ENCODE measurements at regions not wholly inside any gene's neighbourhood (a gene's known extent, or its start where the extent isn't known, plus 50 kb on each side); places are given as distances from the start of the nearest gene placed in this dataset.

- POLR2A ChIA-PET = interaction anchor here (0.7 kb wide), 1 partner anchor 476 kb away, joined by 4 read pairs; no protein-coding TSS in a partner anchor
These were observed 117.1 kb upstream of the TMEFF2 start for GRCh38 chr2:192311701-192312460.

GRCh38 chr2:192307530-192307929 is 112.8 kb upstream of the TMEFF2 start:
- Histone ChIP-seq H4K20me1 (replicated peaks; ENCODE audit: control insufficient read depth, extremely low read depth, insufficient read depth, low read length) (no peaks in the 10 kb centered on the region), H3K9me1 (replicated peaks; ENCODE audit: control insufficient read depth, extremely low read depth, insufficient read depth, low read length) (no peaks in the 10 kb centered on the region), H3K4me1 (ENCODE audit: control insufficient read depth, extremely low read depth, insufficient read depth, low read length) (no peaks in the 10 kb centered on the region), H3K36me3 (ENCODE audit: control insufficient read depth in 2 of 2, extremely low read depth in 1 of 2, insufficient read depth in 2 of 2, low read length in 2 of 2) (no peaks in the 10 kb centered on the region), H3K9ac (replicated peaks; ENCODE audit: extremely low read depth, insufficient read depth, low read length) (no peak overlapping the region), H3K9me3 (replicated peaks; ENCODE audit: control insufficient read depth, insufficient read depth, low read length) (no peaks in the 10 kb centered on the region), H3K27ac (ENCODE audit: insufficient read depth, low read depth, low read length) (no peak overlapping the region), H3K4me2 (ENCODE audit: insufficient read depth, low read length) (no peak overlapping the region), H2AFZ (ENCODE audit: low read depth, low read length) (no peak overlapping the region), H3K27me3 (ENCODE audit: control insufficient read depth in 2 of 2, insufficient read depth in 2 of 2, low read length in 2 of 2) (no peaks in the 10 kb centered on the region), H3K4me3 (replicated peaks in 1 of 3; ENCODE audit: insufficient read depth in 1 of 3, low read depth in 1 of 3, low read length in 3 of 3) (no peak overlapping the region), H3K79me2 (ENCODE audit: control insufficient read depth, insufficient read depth, low read length) (no peaks in the 10 kb centered on the region)
- BruUV-seq (replicated peaks) = no TSS peak
- no peak for TF ChIP-seq FOS (IDR thresholded peaks at IDR 0.05; ENCODE audit: borderline replicate concordance, insufficient read depth, low read length)
- TF ChIP-seq JUN (IDR thresholded peaks at IDR 0.05; ENCODE audit: borderline replicate concordance, insufficient read depth, insufficient read length, low read depth) = no peak
- TF ChIP-seq GATA2 (IDR thresholded peaks at IDR 0.05; ENCODE audit: insufficient read depth, insufficient read length, low read depth, low read length) = no peak
- no peak for TF ChIP-seq POLR2AphosphoS5 (IDR thresholded peaks at IDR 0.05; ENCODE audit: insufficient read depth, low read depth, low read length)
- no peak for TF ChIP-seq MAX (IDR thresholded peaks at IDR 0.05; ENCODE audit: insufficient read depth, insufficient read length)
- no peak for TF ChIP-seq CTCF (IDR thresholded peaks at IDR 0.05; ENCODE audit: extremely low read depth in 1 of 2, insufficient read depth in 1 of 2, low read depth in 1 of 2, low read length in 2 of 2)
- TF ChIP-seq POLR2A (IDR thresholded peaks at IDR 0.05; ENCODE audit: low read depth, low read length) = no peak
- no peak for TF ChIP-seq MYC (IDR thresholded peaks at IDR 0.05; ENCODE audit: low read depth, low read length)
- TF ChIP-seq EZH2 (IDR thresholded peaks at IDR 0.05; ENCODE audit: borderline replicate concordance, low read depth, low read length, severe bottlenecking) = no peak
- no peak for DNase-seq (ENCODE audit: low read depth, low spot score)
- POLR2A ChIA-PET = no interaction called here
- intact Hi-C loops (cut with micrococcal nuclease) = no loop called here
- FAIRE-seq = no peak
- CTCF ChIA-PET = interaction anchor here (0.8 kb wide), 1 partner anchor 19 kb away, joined by 3 read pairs; no protein-coding TSS in a partner anchor
- dilution Hi-C loops (cut with MboI; ENCODE audit: extremely low pct_ligation_motif_present, low sequenced_read_pairs) = no loop called here

More at GRCh38 chr2:192311701-192312460, 117.1 kb upstream of the TMEFF2 start:
- Histone ChIP-seq H3K4me1 (ENCODE audit: control insufficient read depth, extremely low read depth, insufficient read depth, low read length) (no peaks in the 10 kb centered on the region), H3K9me1 (replicated peaks; ENCODE audit: control insufficient read depth, extremely low read depth, insufficient read depth, low read length) (no peaks in the 10 kb centered on the region), H3K9ac (replicated peaks; ENCODE audit: extremely low read depth, insufficient read depth, low read length) (no peak overlapping the region), H3K27ac (ENCODE audit: insufficient read depth, low read depth, low read length) (no peak overlapping the region), H4K20me1 (replicated peaks; ENCODE audit: control insufficient read depth, extremely low read depth, insufficient read depth, low read length) (no peaks in the 10 kb centered on the region), H3K4me3 (replicated peaks in 1 of 3; ENCODE audit: insufficient read depth in 1 of 3, low read depth in 1 of 3, low read length in 3 of 3) (no peak overlapping the region), H3K4me2 (ENCODE audit: insufficient read depth, low read length) (no peak overlapping the region), H3K9me3 (replicated peaks; ENCODE audit: control insufficient read depth, insufficient read depth, low read length) (no peaks in the 10 kb centered on the region), H3K79me2 (ENCODE audit: control insufficient read depth, insufficient read depth, low read length) (no peaks in the 10 kb centered on the region), H3K27me3 (ENCODE audit: control insufficient read depth in 2 of 2, insufficient read depth in 2 of 2, low read length in 2 of 2) (no peaks in the 10 kb centered on the region), H2AFZ (ENCODE audit: low read depth, low read length) (no peak overlapping the region), H3K36me3 (ENCODE audit: control insufficient read depth in 2 of 2, extremely low read depth in 1 of 2, insufficient read depth in 2 of 2, low read length in 2 of 2) (no peaks in the 10 kb centered on the region)
- DNase-seq (ENCODE audit: low read depth, low spot score) (no peak), FAIRE-seq (no peak)
- BruUV-seq (replicated peaks) = no TSS peak
- dilution Hi-C loops (cut with MboI; ENCODE audit: extremely low pct_ligation_motif_present, low sequenced_read_pairs) = no loop called here
- CTCF ChIA-PET = no interaction called here
- TF ChIP-seq MYC (IDR thresholded peaks at IDR 0.05; ENCODE audit: low read depth, low read length) (no peak), EZH2 (IDR thresholded peaks at IDR 0.05; ENCODE audit: borderline replicate concordance, low read depth, low read length, severe bottlenecking) (no peak)
- intact Hi-C loops (cut with micrococcal nuclease) = no loop called here

Measured in endothelial cell of umbilical vein (primary cell).